Mesendoderm (in vitro differentiated cells): ENCODE measurements at regions not wholly inside any gene's neighbourhood (a gene's known extent, or its start where the extent isn't known, plus 50 kb on each side); places are given as distances from the start of the nearest gene placed in this dataset.

ENCODE experiments used
- DNase-seq: peaks from one replicate; pipeline ENCODE4 v3.0.0; 2013
- H2AK5ac ChIP-seq: 2 replicates; pipeline ENCODE4 v1.6.1; 2013; ENCODE audit warnings: low read length, inconsistent platforms
- H2BK120ac ChIP-seq: 2 replicates; pipeline ENCODE4 v1.6.1; 2013; ENCODE audit warnings: low read depth, mild to moderate bottlenecking, low read length, moderate library complexity, mixed read lengths
- H2BK15ac ChIP-seq: replicated peaks from 2 replicates; pipeline ENCODE4 v1.6.1; 2013; ENCODE audit warnings: low read depth, mild to moderate bottlenecking, moderate library complexity
- H2BK5ac ChIP-seq: 2 replicates; pipeline ENCODE4 v1.6.1; 2013; ENCODE audit warnings: low read length, inconsistent platforms
- H3K18ac ChIP-seq: 2 replicates; pipeline ENCODE4 v1.6.1; 2013; ENCODE audit warnings: mild to moderate bottlenecking, low read length, mixed read lengths
- H3K23ac ChIP-seq: one replicate; pipeline ENCODE4 v1.6.1; 2013; ENCODE audit warnings: low read length
- H3K27ac ChIP-seq: 2 replicates; pipeline ENCODE4 v1.5.1; 2013; ENCODE audit warnings: low read depth, mild to moderate bottlenecking, inconsistent platforms, low read length, moderate library complexity
- H3K27me3 ChIP-seq: 2 replicates; pipeline ENCODE4 v1.6.1; 2013; ENCODE audit warnings: low read length, control low read depth, mild to moderate bottlenecking, inconsistent platforms; ENCODE audit not compliant: insufficient read depth, poor library complexity
- H3K36me3 ChIP-seq: 2 replicates; pipeline ENCODE4 v1.6.1; 2013; ENCODE audit warnings: low read length, inconsistent platforms; ENCODE audit not compliant: control insufficient read depth, insufficient read depth
- H3K4ac ChIP-seq: one replicate; pipeline ENCODE4 v1.6.1; 2013; ENCODE audit warnings: low read depth, mild to moderate bottlenecking, low read length, moderate library complexity
- H3K4me1 ChIP-seq: 2 replicates; pipeline ENCODE4 v1.6.1; 2013; ENCODE audit warnings: low read depth, low read length, inconsistent platforms; ENCODE audit not compliant: control insufficient read depth
- H3K4me2 ChIP-seq: 2 replicates; pipeline ENCODE4 v1.6.1; 2013; ENCODE audit warnings: low read length
- H3K4me3 ChIP-seq: 2 replicates; pipeline ENCODE4 v1.5.1; 2013; ENCODE audit warnings: mild to moderate bottlenecking, low read length
- H3K56ac ChIP-seq: one replicate; pipeline ENCODE4 v1.6.1; 2013; ENCODE audit warnings: low read length
- H3K79me1 ChIP-seq: 2 replicates; pipeline ENCODE4 v1.6.1; 2013; ENCODE audit warnings: low read length, inconsistent platforms
- H3K79me2 ChIP-seq: 2 replicates; pipeline ENCODE4 v1.6.1; 2013; ENCODE audit warnings: mild to moderate bottlenecking, low read length; ENCODE audit not compliant: control insufficient read depth, insufficient read depth
- H3K9ac ChIP-seq: 2 replicates; pipeline ENCODE4 v1.6.1; 2013; ENCODE audit warnings: low read length, inconsistent platforms
- H4K5ac ChIP-seq: one replicate; pipeline ENCODE4 v1.6.1; 2013; ENCODE audit warnings: low read length
- H4K8ac ChIP-seq: one replicate; pipeline ENCODE4 v1.6.1; 2013; ENCODE audit warnings: low read depth, mild to moderate bottlenecking, control low read depth, low read length, moderate library complexity
- WGBS: extraction: QIAGEN DNeasy Blood & Tissue Kit; methylation state at CpG from one replicate; pipeline ENCODE4 v1.1.7; 2013; ENCODE audit warnings: low lambda C conversion rate, missing lambda C conversion rate; ENCODE audit not compliant: insufficient coverage; ENCODE audit errors: extremely low coverage; 5-methylcytosine and 5-hydroxymethylcytosine counted together

DNA sequence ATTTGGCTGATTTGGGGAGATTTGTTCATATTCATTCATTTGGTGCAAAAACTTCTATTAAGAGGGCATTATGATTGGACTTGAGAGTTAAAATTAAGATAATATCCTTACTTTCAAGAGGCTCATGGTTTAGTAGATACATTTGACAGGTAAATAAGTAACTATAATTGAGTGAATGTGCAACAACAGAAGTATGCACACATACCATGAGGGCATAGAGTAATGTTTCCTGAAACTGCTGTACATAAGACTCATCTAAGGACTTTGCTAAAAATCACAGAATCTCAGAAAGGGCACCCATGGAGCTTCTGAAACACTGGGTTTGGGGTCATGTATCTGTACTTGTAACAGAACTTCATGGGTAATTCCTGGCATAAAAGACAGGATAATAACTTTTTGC lies 70.1 kb upstream of the PPP2R2B start:
- Histone ChIP-seq H3K18ac (no peak overlapping the region), H3K27me3 (no peaks in the 10 kb centered on the region), H3K79me1 (no peaks in the 10 kb centered on the region), H3K56ac (no peak overlapping the region), H3K4me3 (no peak overlapping the region), H4K8ac (no peak overlapping the region), H2BK120ac (no peak overlapping the region), H3K4me2 (no peak overlapping the region), H2BK15ac (no peak overlapping the region), H3K79me2 (no peaks in the 10 kb centered on the region), H3K27ac (no peak overlapping the region), H2AK5ac (no peak overlapping the region), H3K36me3 (no peaks in the 10 kb centered on the region), H3K4ac (no peak overlapping the region), H4K5ac (no peak overlapping the region), H3K9ac (no peak overlapping the region), H3K23ac (no peak overlapping the region), H2BK5ac (no peak overlapping the region), H3K4me1 (no peaks in the 10 kb centered on the region)
- no peak for DNase-seq

DNA sequence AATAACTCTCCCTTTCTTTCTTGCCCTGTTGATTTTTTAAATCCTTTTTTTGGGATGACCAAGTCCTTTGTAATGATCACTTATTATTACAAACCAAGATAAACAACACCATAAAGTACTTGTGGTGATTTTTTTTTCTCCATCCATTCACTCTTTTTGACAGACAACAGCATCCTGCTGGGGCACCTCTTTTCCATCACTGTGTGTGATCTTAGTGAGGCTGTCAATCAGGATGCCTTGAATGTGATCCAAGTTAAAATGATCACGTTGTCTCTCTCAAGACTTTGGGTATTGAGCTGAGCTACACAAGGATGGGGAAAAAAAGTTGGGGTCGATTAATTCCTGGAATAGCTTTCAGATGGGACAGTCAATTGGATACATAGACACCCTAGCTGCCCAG lies 73.6 kb upstream of the PPP2R2B start:
- H3K23ac ChIP-seq: no peak overlapping the region
- no peak overlapping the region for H4K8ac ChIP-seq
- no peak for DNase-seq
- no peak overlapping the region for H2BK15ac ChIP-seq
- no peaks in the 10 kb centered on the region for H3K79me2 ChIP-seq
- no peak overlapping the region for H2AK5ac ChIP-seq
- no peak overlapping the region for H4K5ac ChIP-seq
- H2BK5ac ChIP-seq: no peak overlapping the region
- no peak overlapping the region for H3K56ac ChIP-seq
- no peak overlapping the region for H3K4me2 ChIP-seq
- no peaks in the 10 kb centered on the region for H3K79me1 ChIP-seq
- H3K4ac ChIP-seq: no peak overlapping the region
- no peak overlapping the region for H3K18ac ChIP-seq
- no peak overlapping the region for H3K9ac ChIP-seq
- H3K36me3 ChIP-seq: no peaks in the 10 kb centered on the region
- no peak overlapping the region for H3K4me3 ChIP-seq
- WGBS: no CpG with 5 or more reads among the region's 2 CpGs
- no peaks in the 10 kb centered on the region for H3K27me3 ChIP-seq
- no peaks in the 10 kb centered on the region for H3K4me1 ChIP-seq
- no peak overlapping the region for H3K27ac ChIP-seq
- no peak overlapping the region for H2BK120ac ChIP-seq

DNA sequence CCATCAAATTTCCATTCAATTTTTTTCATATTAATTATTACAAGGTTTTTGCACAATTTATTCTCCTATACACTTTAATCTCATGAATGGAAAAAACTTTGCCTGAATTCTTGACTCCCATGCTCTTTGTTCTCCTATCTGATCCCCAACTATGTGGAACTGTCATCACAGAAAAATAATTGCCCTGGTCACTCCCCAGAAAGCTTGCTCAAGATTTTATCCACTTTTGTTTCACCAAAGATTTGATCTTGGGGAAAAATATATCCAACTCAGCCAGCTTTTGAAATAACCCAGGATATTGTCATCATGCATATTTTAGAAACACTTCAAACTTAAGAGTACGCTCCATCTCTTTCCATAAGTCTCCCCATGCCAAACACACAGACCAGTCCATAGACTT lies 77.7 kb upstream of the PPP2R2B start:
- DNase-seq: no peak
- no peaks in the 10 kb centered on the region for H3K27me3 ChIP-seq
- H2BK15ac ChIP-seq: no peak overlapping the region
- no peaks in the 10 kb centered on the region for H3K79me1 ChIP-seq
- no peak overlapping the region for H3K27ac ChIP-seq
- no peak overlapping the region for H3K4me3 ChIP-seq
- no CpG with 5 or more reads among the region's 1 CpG for WGBS
- H3K18ac ChIP-seq: no peak overlapping the region
- H3K23ac ChIP-seq: no peak overlapping the region
- no peak overlapping the region for H3K4me2 ChIP-seq
- no peak overlapping the region for H4K8ac ChIP-seq
- no peak overlapping the region for H2AK5ac ChIP-seq
- H2BK5ac ChIP-seq: no peak overlapping the region
- no peak overlapping the region for H3K9ac ChIP-seq
- H4K5ac ChIP-seq: no peak overlapping the region
- no peak overlapping the region for H3K56ac ChIP-seq
- no peaks in the 10 kb centered on the region for H3K79me2 ChIP-seq
- H2BK120ac ChIP-seq: no peak overlapping the region
- no peaks in the 10 kb centered on the region for H3K4me1 ChIP-seq
- H3K36me3 ChIP-seq: no peaks in the 10 kb centered on the region
- H3K4ac ChIP-seq: no peak overlapping the region

DNA sequence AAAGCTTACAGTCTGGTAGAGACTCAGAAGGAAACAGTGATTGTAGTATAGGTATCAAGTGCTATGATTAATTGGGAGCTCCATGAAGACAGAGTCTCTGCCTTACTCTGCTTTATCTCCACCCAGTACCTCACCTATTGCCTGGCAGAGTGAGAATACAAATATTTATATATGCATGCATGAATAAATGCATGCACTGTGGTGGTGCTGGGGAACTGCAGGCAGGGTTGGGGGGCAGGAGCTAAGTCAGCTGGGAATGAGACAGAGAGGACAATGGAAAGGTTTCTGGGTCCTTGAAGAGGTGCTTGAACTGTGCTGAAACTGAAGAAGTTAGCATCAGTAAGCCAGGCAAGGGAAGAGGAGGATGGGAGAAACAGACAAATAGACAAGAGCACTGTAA lies 80.8 kb upstream of the PPP2R2B start:
- no peaks in the 10 kb centered on the region for H3K27me3 ChIP-seq
- H4K5ac ChIP-seq: no peak overlapping the region
- no peak overlapping the region for H4K8ac ChIP-seq
- peak overlapping the region; percentile 30 for H3K23ac ChIP-seq
- H3K4me3 ChIP-seq: no peak overlapping the region
- no peak overlapping the region for H3K56ac ChIP-seq
- H2BK5ac ChIP-seq: no peak overlapping the region
- H2BK15ac ChIP-seq: no peak overlapping the region
- no peaks in the 10 kb centered on the region for H3K4me1 ChIP-seq
- no peak overlapping the region for H2BK120ac ChIP-seq
- no peak overlapping the region for H2AK5ac ChIP-seq
- no peaks in the 10 kb centered on the region for H3K79me1 ChIP-seq
- H3K79me2 ChIP-seq: no peaks in the 10 kb centered on the region
- DNase-seq: no peak
- no peaks in the 10 kb centered on the region for H3K36me3 ChIP-seq
- H3K18ac ChIP-seq: no peak overlapping the region
- no peak overlapping the region for H3K9ac ChIP-seq
- H3K4me2 ChIP-seq: no peak overlapping the region
- H3K27ac ChIP-seq: no peak overlapping the region
- H3K4ac ChIP-seq: no peak overlapping the region

DNA sequence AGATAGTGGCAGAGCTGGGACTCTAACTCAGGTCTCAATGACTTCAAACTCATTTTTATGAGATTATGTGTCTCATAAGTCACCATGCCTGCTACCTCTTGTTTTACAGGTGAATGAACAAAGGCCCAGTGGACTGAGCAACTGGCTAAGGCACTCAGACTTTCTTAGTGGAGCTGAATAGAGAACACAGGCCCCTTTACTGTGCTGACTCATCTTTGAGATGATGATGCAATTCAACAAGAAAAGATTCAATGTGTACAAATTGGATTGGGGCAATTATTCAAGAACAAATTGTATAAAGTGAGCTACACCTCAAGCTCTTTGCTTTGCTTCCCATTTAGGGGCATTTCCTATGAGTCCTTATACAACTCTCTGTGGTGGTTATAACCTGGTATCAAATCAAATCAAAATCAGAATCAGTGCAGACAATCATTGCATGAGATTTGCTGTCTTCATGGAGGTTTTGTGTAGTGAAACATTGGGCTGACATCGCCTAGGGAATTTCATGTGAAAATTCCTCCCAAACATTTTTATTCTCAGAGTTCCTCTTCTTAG lies 84.3 kb upstream of the PPP2R2B start:
- Histone ChIP-seq H4K8ac (no peak overlapping the region), H3K36me3 (no peaks in the 10 kb centered on the region), H3K4me2 (no peak overlapping the region), H3K27ac (no peak overlapping the region), H3K79me2 (no peaks in the 10 kb centered on the region), H3K79me1 (no peaks in the 10 kb centered on the region), H2BK120ac (no peak overlapping the region), H2BK15ac (no peak overlapping the region), H4K5ac (no peak overlapping the region), H3K56ac (no peak overlapping the region), H3K23ac (no peak overlapping the region), H2AK5ac (no peak overlapping the region), H2BK5ac (no peak overlapping the region), H3K9ac (no peak overlapping the region), H3K18ac (no peak overlapping the region), H3K4ac (no peak overlapping the region), H3K27me3 (no peaks in the 10 kb centered on the region), H3K4me1 (no peaks in the 10 kb centered on the region), H3K4me3 (no peak overlapping the region)
- no peak for DNase-seq
- no CpG with 5 or more reads among the region's 1 CpG for WGBS

DNA sequence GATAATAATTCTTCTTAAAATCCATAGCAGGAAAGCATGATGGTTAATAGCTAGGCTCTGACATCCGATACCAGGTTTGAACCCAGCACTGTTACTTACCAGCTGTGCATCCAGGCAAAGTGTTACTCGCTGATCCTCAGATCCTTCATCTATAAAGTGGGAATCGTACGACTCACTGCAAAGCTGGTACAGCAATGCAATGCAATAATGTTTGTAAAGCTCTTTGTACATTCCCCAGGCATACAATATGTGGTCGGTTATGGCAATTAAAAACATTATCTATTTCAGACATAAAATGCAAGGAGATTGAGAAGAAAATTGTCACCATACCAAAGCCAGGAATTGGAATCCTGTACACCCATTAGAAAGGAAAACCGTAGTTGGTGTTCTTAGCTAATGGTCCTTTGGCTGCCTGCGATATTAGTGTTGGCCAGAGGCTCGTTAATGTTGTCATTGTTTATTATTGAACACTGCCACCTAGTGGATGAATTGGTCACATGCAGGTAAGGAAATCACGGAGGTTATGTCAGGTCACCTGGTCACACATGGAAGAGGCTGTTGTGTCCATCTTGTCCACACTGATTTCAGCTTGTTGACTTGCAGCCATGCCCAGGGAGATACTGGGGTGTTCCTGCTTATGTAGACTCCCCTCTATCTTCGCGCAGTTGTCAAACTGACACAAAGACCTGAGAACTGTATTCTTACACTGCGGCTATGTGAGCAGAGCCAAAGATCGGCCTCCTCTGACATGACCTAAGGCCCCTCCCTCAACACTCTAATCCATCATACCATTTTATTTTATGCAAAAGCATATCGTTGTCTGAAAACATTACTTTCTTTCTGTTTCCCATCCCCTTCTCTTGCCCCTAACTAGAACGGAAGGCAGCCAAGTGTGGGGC lies 87.5 kb upstream of the PPP2R2B start:
- Histone ChIP-seq H3K36me3 (no peaks in the 10 kb centered on the region), H2BK120ac (no peak overlapping the region), H3K4me1 (no peaks in the 10 kb centered on the region), H3K56ac (no peak overlapping the region), H3K79me1 (no peaks in the 10 kb centered on the region), H3K27me3 (no peaks in the 10 kb centered on the region), H3K9ac (no peak overlapping the region), H2BK5ac (no peak overlapping the region), H3K4me2 (no peak overlapping the region), H3K27ac (no peak overlapping the region), H3K18ac (no peak overlapping the region), H3K23ac (no peak overlapping the region), H4K5ac (no peak overlapping the region), H3K4me3 (no peak overlapping the region), H3K79me2 (no peaks in the 10 kb centered on the region), H2AK5ac (no peak overlapping the region), H3K4ac (no peak overlapping the region), H4K8ac (no peak overlapping the region), H2BK15ac (no peak overlapping the region)
- DNase-seq: peak; percentile 84
- no CpG with 5 or more reads among the region's 15 CpGs for WGBS
